GM12865 (cell line): ENCODE measurements at regions not wholly inside any gene's neighbourhood (a gene's known extent, or its start where the extent isn't known, plus 50 kb on each side); places are given as distances from the start of the nearest gene placed in this dataset.

Experiments used
- DNase-seq: peaks from one replicate; pipeline ENCODE4 v3.0.0; 2010; ENCODE audit warnings: low read depth
- H3K4me3 ChIP-seq: 2 replicates; pipeline ENCODE4 v1.5.1; 2011; ENCODE audit warnings: mild to moderate bottlenecking, low read depth, low read length, control low read depth
- TF ChIP-seq, protein P1 (sequence below): IDR thresholded peaks from 2 replicates; pipeline ENCODE4 v1.5.1; 2011; ENCODE audit warnings: low read length, control low read depth, low read depth, inconsistent platforms; ENCODE audit not compliant: insufficient read depth; ENCODE audit errors: missing control alignments

DNA sequence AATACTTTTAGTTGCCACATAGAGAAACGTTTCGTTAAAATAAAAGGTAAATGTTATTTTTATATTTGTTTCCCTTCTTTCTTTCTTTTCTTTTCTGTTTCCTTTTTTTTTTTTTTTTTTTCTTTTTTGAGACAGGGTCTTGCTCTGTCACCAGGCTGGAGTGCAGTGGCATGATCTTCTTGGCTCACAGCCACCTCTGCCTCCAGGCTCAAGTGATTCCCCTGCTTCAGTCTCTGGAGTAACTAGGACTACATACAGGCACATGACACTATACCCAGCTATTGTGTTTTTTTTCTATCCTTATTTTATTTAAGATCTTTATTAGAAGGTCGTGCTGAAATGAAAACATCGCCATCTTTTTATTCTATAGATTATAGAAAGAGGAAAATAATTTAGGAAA, 661.8 kb upstream of the MBL2 start:
- no peak for DNase-seq
- TF ChIP-seq, protein P1, sequence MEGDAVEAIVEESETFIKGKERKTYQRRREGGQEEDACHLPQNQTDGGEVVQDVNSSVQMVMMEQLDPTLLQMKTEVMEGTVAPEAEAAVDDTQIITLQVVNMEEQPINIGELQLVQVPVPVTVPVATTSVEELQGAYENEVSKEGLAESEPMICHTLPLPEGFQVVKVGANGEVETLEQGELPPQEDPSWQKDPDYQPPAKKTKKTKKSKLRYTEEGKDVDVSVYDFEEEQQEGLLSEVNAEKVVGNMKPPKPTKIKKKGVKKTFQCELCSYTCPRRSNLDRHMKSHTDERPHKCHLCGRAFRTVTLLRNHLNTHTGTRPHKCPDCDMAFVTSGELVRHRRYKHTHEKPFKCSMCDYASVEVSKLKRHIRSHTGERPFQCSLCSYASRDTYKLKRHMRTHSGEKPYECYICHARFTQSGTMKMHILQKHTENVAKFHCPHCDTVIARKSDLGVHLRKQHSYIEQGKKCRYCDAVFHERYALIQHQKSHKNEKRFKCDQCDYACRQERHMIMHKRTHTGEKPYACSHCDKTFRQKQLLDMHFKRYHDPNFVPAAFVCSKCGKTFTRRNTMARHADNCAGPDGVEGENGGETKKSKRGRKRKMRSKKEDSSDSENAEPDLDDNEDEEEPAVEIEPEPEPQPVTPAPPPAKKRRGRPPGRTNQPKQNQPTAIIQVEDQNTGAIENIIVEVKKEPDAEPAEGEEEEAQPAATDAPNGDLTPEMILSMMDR, result no peak
- H3K4me3 ChIP-seq, result no peak overlapping the region

DNA sequence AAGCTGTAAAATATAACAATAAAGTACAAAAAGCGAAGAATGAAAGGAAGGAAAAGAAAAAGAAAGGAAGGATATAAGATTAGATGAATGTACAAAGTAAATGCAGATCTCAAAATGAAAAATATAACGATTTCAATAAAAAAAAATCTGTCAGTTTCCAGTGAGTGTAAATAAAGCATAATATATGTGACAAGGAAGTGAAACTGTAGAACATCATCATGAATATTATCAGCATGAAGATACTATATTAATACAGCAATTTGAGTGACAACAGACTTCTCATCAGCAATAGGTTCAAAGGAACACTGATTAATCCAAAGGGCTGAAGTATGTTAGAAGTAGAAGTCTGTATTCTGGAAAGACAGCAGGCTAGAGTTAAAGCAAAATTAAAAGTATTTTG, 659.5 kb upstream of the MBL2 start:
- no peak for DNase-seq
- no peak overlapping the region for H3K4me3 ChIP-seq
- TF ChIP-seq, protein P1, result no peak

DNA sequence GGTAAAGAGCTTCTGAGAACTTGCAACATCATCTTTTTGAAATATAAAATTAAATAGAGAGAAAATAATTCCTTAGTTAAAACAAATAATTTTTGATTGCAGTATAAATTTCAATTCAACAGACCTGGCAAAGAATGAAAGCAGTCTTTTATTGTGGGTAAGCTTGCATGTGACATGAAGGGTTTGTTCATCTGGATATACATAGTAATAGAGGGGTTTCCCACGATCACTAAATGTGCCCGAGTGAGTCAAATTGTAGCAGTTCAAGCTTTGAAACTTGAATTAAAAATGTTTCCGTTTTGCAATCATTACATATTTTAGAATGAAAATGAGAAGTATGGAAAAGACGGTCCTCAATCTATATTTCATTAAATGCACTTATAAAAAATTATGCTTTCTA, 658.4 kb upstream of the MBL2 start:
- DNase-seq, result no peak
- H3K4me3 ChIP-seq, result no peak overlapping the region
- TF ChIP-seq, protein P1, result no peak

DNA sequence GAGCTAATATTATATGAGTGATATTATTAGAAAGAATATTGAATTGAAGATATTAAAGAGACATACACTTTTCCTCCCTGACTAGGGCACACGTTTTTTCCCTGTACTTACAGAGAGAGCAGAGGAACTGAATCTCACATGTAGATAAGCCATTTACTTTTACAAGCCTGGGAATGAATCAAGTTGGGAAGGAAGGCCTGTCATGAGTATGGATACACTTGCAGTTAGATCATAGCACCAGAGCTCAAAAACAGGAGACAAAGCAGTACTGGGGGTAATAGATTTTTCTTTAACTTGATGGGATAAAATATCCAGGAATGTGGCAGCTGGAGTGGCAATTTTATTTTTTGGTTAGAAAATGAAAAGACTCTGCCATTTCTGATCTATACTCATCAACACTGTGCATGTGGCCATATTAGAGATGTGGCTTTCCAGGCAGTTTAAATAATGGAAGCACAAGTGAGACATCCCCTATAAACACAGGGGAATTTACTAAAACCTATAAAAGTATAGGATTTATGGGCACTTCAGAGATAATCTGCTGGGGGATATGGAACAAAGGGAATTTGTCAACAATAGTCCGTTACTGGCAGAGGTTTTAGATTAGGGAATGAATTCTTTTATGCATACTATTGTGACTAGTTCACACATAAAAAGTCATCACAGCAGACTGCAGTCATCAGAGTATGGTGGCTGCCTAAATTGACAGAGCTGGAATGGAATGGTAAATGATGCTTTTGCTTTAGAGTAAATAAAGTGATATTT, 657.7 kb upstream of the MBL2 start:
- TF ChIP-seq, protein P1, result no peak
- H3K4me3 ChIP-seq, result no peak overlapping the region
- no peak for DNase-seq

DNA sequence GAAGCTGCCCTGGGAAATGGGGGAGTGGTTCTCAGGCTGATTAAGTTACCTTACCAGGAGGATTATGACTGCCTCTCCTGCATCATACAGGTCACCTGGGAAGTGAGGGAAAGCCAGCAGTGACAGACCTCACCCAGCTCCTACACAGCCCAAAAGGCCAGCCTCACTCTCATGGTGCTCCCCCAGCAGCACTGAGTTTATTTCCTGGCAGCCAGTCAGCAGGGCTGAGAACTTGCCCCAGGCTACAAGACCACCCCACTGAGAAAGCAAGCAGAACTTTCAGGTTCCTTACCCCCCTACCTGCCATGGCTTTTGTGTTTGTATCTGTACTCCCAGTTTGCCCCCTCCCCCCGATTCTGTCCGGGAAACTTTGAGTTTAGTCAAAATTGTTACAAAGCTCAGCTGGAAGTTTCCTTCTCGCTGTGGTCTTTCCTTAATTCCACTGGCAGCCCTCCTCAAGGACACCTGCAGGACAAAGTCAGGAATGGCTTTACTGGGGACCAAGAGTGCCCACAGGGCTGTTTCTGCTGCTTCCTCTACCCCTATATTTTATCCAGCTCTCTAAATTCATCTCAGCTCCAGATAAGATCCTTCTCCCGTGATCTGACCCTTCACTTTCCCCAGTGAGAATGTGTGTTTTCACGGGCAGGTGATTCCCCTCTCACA, 649.8 kb upstream of the MBL2 start:
- TF ChIP-seq, protein P1, result no peak
- H3K4me3 ChIP-seq, result no peak overlapping the region
- no peak for DNase-seq

DNA sequence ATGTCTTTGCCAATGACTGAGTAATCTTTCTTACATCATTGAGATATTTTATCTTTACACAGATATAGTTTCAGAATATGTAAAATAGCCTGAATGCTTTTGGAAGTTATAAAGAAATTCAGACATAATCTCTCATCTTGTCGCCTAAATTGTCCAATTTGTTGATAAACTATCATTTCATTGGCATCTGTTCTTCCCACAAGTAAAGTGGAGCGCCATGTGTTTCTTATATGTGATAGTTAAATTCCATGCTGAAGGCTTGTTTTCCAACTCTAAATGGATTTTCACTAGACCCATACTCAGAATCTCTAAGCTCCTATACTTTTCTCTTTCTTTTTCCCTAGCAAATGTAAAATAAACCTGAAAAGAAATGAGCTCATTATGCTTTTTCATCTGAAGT, 640.1 kb upstream of the MBL2 start:
- DNase-seq, result no peak
- H3K4me3 ChIP-seq, result no peak overlapping the region
- TF ChIP-seq, protein P1, result no peak
